NCI-H748 (cell line): ENCODE measurements at regions not wholly inside any gene's neighbourhood (a gene's known extent, or its start where the extent isn't known, plus 50 kb on each side); places are given as distances from the start of the nearest gene placed in this dataset.
A peak's percentile ranks its signal among the peaks of the same experiment; 100 is the strongest.

Experiments
- DNase-seq: peaks from one replicate; lab custom pipeline; 2025; ENCODE audit not compliant: unreplicated experiment; lab: John Stamatoyannopoulos, UW

GRCh38 chr20:22732751-22733150 lies 148.4 kb upstream of the FOXA2 start:
- no peak for DNase-seq

- peak; percentile 73 for DNase-seq
Measured at GRCh38 chr20:22734946-22735647, 150.7 kb upstream of the FOXA2 start.

- no peak for DNase-seq
Measured at GRCh38 chr20:22740829-22741228, 156.5 kb upstream of the FOXA2 start.

- DNase-seq: no peak
Measured at GRCh38 chr20:22744341-22745193, 160.2 kb upstream of the FOXA2 start.

GRCh38 chr20:22745194-22745500 lies 160.8 kb upstream of the FOXA2 start:
- no peak for DNase-seq

GRCh38 chr20:22746957-22747356 lies 162.6 kb upstream of the FOXA2 start:
- no peak for DNase-seq

GRCh38 chr20:22752324-22752723 lies 168.0 kb upstream of the FOXA2 start:
- no peak for DNase-seq

GRCh38 chr20:22757424-22758183 lies 173.2 kb upstream of the FOXA2 start:
- DNase-seq: no peak

- DNase-seq: no peak
Measured at GRCh38 chr20:22758815-22759214, 174.4 kb upstream of the FOXA2 start.

GRCh38 chr20:22762576-22763256 lies 178.3 kb upstream of the FOXA2 start:
- no peak for DNase-seq

GRCh38 chr20:22763257-22763906 lies 179.0 kb upstream of the FOXA2 start:
- no peak for DNase-seq

GRCh38 chr20:22768266-22769178 lies 184.2 kb upstream of the FOXA2 start:
- DNase-seq: no peak

GRCh38 chr20:22770241-22770800 lies 185.9 kb upstream of the FOXA2 start:
- DNase-seq: no peak

GRCh38 chr20:22771706-22772105 lies 187.3 kb upstream of the FOXA2 start:
- no peak for DNase-seq

GRCh38 chr20:22773344-22773743 lies 189.0 kb upstream of the FOXA2 start:
- no peak for DNase-seq

GRCh38 chr20:22775256-22775655 lies 190.9 kb upstream of the FOXA2 start:
- DNase-seq: no peak

- DNase-seq: no peak
Measured at GRCh38 chr20:22775671-22776139, 191.3 kb upstream of the FOXA2 start.

GRCh38 chr20:22776369-22776768 lies 192.0 kb upstream of the FOXA2 start:
- DNase-seq: no peak

GRCh38 chr20:22779878-22780277 lies 195.5 kb upstream of the FOXA2 start:
- no peak for DNase-seq
